H1 (cell line): ENCODE measurements at regions not wholly inside any gene's neighbourhood (a gene's known extent, or its start where the extent isn't known, plus 50 kb on each side); places are given as distances from the start of the nearest gene placed in this dataset.

ENCODE experiments used
- FOSL1 ChIP-seq: IDR thresholded peaks from 2 replicates; pipeline ENCODE4 v1.6.1; 2011; ENCODE audit warnings: mild to moderate bottlenecking, low read depth, low read length, moderate library complexity; ENCODE audit not compliant: insufficient read depth

DNA sequence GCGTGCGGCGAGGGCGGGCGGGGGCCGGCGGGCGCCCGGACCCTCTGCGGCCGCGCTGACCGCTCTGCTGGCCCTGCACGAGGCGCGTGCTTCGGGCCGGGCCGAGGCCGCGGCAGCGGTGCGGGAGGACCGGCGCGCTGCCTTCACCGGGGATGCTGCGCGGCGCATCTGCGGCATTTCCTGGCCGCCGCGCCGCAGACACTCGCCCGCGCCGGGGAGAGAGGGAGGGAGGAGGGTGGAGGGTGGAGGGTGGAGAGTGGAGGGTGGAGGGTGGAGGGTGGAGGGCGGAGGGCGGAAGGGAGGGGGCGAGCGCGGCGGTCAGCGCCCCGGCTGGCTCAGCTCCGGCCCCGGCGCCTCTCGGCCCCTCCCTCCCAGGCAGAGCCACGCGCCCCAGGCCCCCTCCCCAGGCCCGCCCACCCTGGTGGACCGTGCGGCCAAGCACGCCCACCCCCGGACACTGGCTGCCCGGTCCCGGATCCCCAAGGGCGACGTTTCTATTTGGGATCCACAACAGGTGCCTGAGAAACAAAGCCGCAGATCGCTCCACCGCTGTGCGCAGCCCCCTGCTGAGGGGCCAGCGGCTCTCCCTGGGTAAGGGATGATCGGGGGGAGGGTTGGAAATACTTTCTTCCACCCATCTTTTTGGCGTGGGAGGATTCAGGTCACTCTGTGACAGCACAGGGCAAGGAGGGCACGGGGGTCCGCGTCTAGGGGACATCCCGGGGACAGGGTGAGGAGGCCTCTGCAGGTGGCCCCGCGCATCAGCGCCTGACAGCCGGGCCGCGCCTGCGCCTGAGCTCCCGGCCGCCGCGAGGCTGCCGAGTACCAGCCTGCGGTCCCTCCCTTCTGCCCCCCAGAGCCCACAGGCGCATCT lies 111.2 kb upstream of the BEND6 start (continued):
- TF ChIP-seq FOSL1 = no peak
